HG03354 (cell line): ENCODE measurements at regions not wholly inside any gene's neighbourhood (a gene's known extent, or its start where the extent isn't known, plus 50 kb on each side); places are given as distances from the start of the nearest gene placed in this dataset.

Experiments
- ATAC-seq: cut with Tn5 transposase; IDR thresholded peaks from one replicate; pipeline ENCODE4 v1.9.1; 2021; ENCODE audit warnings: mild to moderate bottlenecking; ENCODE audit not compliant: unreplicated experiment, poor library complexity, severe bottlenecking

DNA sequence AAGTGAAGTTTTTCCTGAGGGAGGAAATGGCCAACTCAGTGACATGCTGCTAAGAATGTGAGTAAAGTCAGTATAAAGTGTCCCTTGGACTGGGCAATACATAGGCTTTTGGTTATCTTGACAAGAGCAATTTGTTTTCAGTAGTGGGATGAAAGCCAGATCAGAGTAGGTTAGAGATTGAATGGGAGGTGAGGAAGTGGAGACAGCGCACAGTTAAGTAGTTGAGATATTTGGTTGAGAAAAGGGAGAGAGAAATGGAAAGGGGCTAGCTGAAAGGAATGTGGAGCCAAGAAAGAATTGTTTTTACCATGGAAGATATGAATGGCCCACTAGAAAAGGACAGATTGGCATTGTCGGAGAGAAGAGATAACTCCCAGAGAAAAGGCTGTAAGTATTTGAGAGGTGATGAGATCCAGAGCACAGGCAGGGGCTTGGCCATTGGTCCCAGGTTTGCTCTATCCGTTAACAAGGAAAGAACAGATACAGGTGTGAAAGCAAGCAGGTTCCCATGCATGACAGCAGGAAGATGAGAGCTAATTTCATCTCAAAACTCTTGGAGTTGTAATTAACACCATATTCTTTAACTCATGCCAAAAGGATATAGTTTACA lies 392.0 kb downstream of the NR2F1-AS1 start:
- ATAC-seq = no peak

DNA sequence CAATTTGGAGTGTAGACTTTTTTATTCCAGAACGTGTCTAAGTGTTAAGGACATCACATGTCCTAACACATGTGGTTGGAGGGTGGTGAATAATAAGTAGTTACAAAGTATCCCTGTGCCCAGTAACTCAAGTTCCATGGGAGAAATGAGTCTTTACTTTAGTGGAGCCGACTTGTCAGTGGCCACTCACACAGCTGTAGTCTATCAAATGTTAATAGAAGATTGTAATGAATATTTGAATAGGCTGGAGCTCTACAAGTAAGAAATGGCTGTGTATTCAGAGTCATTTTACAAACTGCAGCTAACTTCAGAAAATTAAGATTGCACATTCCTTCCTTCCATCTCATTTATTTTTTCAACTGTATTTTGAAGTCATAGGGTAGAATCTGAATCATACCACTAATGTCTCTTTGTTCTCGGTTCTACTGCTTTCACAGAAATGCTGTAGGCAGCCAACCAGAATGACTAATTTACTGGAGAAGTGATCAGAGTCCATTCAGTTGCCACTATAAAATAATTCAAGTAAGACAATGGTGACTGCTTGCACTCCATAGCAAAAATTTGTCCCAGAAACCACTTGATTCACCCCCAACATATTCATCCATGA lies 394.8 kb downstream of the NR2F1-AS1 start:
- no peak for ATAC-seq

DNA sequence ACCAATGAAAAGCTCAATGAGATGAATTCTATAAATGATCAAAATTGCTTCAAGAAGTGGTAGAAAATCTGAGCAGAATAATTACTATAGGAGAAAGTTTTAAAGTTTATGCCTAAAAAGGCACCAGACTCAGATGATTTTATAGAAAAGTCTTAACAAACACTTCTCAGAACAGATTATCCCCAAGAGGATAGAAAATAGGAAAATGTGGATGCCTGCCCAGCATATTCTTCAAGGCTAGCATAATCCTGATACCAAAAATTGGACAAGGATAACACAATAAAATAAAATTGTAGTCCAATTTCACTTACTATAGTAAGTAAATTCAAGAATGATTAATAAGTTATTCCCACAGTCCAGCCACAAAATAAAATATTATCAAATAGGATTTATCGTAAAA lies 397.0 kb downstream of the NR2F1-AS1 start:
- no peak for ATAC-seq

DNA sequence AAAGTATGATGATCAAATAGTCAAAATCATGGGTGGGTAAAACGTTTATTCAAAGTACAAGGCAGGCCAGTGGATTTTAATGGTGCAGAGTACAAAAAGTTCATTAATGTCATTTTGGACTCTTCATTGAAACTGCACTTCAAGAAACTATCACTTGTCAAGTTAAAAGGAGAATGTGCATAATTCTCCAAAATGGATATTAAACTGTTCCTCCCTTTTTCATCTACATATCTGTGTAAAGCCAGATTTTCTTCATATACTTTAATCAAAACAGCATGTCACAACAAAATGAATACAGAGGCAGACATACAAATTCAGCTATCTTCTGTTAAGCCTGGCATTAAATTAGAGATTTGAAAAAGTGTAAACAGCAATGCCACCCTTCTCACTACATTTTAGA lies 401.6 kb downstream of the NR2F1-AS1 start:
- no peak for ATAC-seq

DNA sequence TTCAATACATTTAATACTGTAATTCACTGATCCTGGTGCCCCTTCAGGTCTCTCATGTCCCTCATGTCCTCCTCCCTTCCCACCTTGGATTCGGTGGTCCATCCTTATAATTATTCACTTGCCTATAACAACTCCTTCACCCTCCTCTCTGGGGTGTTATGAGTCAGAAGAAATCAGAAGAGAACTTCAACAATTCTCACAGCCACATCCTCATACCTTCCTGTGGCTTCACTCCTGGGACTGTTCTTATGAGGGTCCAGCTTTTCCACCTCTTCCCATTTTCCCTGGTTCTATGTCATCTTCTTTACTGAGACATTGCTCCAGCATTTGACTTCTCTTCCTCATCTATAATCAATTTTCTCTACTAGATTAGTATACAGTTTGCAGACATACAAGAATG lies 406.1 kb downstream of the NR2F1-AS1 start:
- ATAC-seq = no peak

DNA sequence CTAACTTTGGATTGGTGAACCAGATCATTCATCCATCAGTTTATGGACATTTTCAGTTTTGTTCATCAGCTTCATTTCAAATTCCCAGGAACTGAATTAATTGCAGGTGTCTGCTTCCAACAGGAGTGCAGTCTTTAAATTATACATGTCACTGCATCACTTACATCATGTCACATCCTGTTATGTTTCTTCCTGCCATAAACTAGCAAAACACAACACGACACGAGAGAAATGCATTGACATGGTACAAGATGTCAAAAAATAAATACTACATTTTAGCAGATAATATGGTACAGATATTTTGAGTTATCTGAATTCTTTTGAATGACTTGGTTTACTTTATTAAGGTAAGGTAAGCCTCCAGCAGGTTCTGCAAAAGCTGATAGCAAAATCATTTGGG lies 415.5 kb downstream of the NR2F1-AS1 start:
- no peak for ATAC-seq

DNA sequence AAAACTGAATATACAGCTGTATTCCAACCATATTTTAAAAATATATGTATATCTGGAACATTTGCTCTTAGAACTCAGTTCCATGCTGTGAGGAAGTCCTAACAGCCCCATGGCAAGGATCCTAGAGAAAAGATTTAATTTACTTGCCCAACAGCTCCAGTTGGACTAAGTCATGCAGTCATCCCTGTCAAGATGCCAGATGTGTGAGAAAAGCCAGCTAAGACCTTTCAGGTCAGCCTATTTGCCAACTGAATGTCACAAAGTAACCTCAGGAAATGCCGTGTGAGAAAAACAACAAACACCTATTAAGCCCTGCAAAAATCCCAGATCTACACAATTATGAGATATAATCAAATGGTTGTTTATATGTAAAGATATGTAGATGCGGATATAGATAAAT lies 416.3 kb downstream of the NR2F1-AS1 start:
- no peak for ATAC-seq

DNA sequence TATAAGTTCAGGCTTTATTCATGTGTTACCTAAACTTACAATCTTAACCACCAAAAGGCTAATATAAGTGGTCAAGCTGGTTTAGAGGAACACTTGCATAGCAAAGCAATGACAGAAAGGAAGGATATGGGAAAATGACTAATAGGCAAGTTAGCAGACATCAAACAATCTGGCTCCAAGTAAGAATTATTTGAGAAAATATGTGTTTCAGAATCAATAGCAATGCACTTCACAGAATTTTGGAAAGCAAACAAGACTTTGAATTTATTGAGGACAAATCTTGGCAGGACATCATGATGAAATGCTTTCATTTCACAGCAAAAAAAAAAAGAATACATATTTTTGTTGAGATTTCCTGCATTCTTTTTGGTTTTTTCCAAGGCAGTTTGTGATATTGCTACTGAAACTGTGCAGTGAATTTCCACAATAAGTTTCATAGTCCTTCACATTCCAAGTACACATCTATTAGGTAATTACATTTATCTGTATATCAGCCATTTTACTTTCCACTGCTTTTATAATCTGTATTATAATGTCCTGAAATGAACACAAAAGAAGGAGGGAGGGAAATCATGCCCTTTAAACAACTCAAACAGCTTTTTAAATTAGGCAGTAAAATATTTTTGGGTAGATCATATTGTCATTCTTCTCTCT lies 417.9 kb downstream of the NR2F1-AS1 start:
- ATAC-seq = no peak

DNA sequence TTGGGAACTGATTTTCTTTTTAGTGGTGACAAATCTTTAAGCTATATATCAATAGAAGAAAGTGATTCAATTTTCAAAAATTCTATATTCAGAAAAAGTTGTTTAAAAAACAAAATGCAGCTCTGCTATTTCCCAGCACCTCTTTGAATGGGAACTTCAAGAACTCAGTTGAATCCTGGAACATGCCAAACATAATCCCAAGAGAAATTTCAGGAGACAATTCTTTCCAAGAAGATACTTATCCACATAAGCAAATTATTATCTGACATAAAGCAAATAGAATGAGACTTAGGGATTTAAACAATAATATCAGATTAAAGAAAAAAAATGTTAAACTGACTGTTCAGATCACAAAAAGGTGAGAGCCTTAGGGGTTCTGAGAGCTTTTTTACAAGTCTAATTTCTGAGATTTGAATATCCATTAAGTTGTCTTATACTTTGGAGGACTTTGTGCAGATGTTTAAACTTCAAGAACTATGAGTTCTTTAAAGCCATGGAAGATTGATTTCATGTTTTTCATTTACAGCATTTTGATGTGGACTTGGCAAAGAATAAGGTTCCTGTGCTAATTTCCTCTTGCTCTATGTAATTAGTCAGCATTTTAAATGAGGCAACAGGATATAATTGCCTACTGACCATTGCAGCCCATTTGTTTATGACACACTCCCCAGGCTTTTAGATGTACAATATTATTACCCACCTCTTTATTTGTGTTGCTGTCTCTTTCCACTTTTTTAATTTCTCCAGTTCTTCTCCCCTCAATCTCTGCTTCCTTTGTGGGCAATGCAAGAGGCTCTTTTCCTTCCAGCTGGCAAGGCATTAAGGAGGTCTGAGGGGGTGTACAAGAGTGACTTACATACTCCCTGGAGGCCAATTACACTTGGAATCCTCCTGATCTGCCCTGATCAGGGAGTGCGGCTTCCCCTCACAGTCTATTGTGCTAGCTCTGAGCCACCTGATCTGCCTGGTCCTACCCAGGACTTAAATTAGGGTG lies 419.1 kb downstream of the NR2F1-AS1 start:
- no peak for ATAC-seq

DNA sequence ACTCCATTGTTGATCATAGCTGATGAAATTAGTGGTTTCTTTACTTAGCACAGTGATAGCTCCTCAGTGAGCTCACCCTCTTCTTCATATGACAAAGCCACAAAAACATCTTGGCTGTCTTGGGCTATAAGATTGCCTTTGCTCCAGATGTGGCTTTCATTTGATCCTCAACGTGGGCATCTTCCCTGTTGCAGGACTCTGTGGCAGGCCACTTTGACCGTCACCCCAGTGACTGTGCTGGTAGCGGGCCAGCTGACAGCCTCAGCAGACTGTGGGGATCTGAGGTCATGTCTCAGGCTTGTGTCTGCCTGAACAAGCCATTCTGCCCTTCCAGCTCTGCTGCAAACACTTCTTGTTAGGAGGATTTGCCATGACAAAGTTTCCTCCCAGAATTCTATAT lies 422.2 kb downstream of the NR2F1-AS1 start:
- ATAC-seq = no peak

DNA sequence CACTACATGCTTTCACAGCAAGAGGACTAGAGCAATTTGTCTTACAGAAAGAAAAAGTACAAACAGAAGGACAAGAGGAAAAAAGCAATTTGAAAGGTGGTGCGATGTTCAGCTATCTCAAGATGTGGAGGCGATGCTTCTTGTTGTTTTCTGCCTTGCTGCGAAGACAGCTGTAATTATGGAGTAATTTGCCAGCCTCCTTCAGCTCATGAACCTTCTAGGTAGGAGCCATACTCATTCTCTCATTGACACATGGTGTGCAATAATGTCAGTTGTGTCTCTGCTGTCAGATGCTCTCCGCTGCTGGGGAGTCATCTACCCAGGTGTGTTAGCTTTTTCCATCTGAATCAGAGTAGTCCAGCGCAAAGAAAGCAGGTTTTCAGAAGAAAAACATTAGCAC lies 424.5 kb downstream of the NR2F1-AS1 start:
- ATAC-seq = no peak

DNA sequence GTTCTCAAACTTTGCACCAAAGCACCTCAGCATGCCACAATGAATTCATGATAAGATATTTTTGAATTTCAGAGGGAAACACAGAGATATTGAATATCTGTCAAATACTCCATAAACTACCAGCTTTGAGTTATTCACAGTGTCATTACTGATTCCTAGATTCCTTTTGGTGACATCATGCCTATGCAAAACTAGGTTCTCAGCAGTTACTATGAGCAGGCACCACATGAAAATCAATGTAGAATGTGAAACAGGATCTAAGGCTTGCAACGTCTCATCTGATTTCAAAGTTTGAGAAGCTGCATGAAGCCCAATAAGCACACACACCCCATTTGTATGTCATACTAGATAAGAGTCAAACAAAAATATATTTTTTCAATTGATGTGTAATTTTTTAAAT lies 426.5 kb downstream of the NR2F1-AS1 start:
- ATAC-seq = no peak

DNA sequence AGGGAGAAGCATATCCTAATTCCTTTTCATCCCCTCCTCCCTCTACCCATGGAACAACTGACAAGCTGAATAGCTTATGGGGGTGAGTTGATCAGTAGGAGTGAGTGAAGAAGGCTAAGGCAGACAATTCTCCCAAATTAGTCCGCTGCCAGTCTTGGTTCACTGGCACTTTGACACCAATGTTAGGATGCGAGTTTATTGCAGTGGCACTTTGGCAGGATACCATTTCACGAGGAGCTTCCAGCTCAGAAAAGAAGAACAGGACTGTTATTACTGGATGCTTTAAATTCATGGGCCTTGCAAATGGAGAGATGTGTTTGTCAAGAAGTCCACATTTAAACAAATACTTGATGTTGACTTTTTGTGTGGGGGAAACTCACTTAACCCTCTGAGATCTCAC lies 427.6 kb downstream of the NR2F1-AS1 start:
- ATAC-seq = no peak

DNA sequence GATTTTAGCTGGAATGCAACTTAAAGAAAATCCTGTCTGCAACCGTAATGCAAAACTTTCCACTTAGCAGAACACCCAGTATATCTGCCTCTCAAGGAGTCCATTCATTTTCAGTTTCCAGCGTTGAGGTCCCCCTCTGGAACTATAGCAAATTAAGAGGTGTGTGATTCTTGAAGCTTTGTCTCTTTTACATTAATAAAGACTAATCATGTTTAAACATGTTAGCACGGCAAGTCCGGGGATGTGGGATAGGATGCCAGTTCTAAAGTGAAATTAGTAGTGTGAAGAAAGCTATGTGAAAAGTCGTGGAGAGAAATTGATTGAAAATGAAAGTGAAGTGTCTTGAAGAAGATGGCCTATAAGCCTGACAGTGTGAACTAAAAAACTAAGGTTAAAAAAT lies 429.1 kb downstream of the NR2F1-AS1 start:
- no peak for ATAC-seq

DNA sequence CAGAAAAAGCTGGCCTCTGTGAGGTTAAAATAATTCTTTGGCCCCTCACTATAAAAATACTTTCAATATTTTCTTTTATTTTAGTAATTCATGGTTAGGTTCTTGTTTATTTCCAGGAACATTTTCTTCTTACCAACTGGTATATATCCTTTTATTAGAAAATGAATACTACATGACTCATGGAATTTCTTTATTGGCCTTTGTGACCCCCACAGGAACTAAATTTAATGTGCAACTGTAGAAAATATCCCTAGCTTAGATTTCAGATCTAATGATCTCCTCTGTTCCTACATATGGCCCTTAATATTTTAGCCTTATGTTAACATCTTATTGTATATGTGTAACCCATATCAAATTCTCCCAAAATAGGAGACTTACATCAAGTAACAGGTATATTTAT lies 429.9 kb downstream of the NR2F1-AS1 start:
- ATAC-seq = no peak

DNA sequence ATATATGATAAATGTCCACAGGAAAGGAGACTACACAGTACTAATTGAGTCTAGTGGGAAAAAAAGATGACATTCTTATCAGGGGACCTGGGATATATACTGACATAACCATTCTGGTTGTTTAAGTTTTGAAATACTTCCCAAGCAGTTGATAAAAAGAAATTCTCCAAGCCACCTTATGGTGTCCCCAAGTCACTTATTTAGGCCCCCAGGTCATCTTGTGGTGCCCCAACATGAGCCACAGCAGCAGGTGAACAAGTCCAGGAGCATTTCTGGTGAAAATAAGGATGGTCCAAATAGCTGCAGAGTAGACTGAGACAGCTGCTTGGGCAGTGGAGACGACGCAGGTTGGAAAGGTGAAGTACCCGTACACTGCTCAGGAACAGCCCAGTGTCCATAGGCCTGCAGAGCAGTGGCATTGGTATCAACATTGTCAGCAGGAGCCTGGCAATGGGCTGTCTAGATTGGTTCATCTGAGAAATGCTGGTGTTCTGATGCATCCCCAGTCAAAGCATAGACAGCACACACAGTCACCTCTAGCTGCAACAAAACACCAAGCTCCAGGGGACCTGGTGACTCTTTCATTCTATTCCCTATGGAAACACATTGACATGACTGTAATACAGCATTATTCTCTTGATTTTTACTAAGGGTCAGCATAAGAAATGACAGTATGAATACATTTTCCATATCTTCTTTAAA lies 430.6 kb downstream of the NR2F1-AS1 start:
- ATAC-seq = no peak

DNA sequence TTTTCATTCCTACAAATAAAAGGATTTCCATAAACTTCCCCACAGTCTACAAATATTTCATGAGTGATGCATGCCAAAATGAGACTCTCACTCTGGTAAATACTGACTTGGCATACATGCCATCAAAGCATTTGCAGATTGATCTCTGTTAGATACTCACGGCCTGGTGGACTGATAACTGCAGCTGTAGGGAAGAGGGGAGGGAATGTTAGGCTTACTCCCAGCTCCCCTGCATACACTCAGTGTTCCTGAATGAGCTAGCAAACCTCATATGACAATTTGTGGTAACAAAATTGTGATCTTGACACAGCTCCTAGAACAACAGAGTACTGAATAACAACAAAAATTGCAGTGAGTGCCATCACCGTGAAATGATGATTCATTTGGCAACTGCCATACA lies 435.3 kb downstream of the NR2F1-AS1 start:
- no peak for ATAC-seq

DNA sequence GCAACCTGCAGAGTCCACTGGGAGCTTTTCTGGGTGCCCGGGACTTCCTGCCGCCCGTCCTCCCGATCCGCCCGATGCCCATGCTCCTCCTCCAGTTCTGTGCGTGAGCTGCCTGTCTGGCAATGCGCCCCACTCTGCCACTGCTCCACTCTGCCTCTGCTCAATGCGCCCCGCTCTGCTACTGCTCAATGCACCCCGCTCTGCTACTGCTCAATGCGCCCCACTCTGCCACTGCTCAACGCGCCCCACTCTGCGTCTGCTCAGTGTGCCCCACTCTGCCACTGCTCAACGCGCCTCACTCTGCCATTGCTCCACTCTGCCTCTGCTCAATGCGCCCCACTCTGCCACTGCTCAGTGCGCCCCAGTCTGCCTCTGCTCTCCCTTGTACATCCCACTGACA lies 436.0 kb downstream of the NR2F1-AS1 start:
- no peak for ATAC-seq

DNA sequence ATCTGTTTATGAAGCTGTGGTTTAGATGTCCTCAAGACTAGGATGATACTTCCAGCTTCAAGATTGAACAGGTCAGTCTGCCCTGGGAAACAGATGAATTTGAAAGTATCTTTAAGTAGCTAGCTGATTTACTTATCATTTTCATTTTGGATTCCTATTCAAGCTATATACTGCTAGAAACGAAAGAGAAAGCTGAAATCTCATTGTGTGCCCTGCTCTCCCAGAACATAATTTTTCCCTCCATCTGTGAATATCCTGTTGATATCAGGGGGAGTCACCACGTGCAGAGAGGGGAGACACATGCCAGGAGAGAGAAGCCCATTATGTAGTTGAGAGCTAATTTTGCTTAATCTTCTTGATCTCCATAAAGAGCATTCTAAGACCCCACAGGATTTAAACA lies 439.1 kb downstream of the NR2F1-AS1 start:
- ATAC-seq = no peak
